ENCODE measurements at regions not wholly inside any gene's neighbourhood (a gene's known extent, or its start where the extent isn't known, plus 50 kb on each side); places are given as distances from the start of the nearest gene placed in this dataset.

- TF ChIP-seq ZNF462 (CRISPR knock-in tag; IDR thresholded peaks at IDR 0.05) (no peak), CTCF (conservative IDR thresholded peaks at IDR 0.05; ENCODE audit: low read depth in 2 of 2) (no peak), JUNB (IDR thresholded peaks at IDR 0.05; ENCODE audit: unreplicated experiment) (no peak), POLR2AphosphoS5 (IDR thresholded peaks at IDR 0.05; ENCODE audit: low read depth) (no peak), ZNF331 (CRISPR knock-in tag; IDR thresholded peaks at IDR 0.05; ENCODE audit: low read depth) (no peak), STAT1 (IDR thresholded peaks at IDR 0.05; ENCODE audit: unreplicated experiment) (no peak)
These were observed 73.8 kb downstream of the RPRM start (continued) for GRCh38 chr2:153404792-153405191.

- Histone ChIP-seq H3K4me2 (peak overlapping the region; percentile 72), H3K4me3 (peak overlapping the region; percentile 46), H3K9me2 (ENCODE audit: insufficient read depth) (no peaks in the 10 kb centered on the region), H3K27me3 (ENCODE audit: insufficient read depth) (no peaks in the 10 kb centered on the region), H2AFZ (no peak overlapping the region; the same call in 1 of the 2 replicates), H4K20me1 (replicated peaks; ENCODE audit: insufficient read depth) (no peaks in the 10 kb centered on the region), H3K79me2 (replicated peaks; ENCODE audit: insufficient read depth) (no peaks in the 10 kb centered on the region), H3F3A (replicated peaks; ENCODE audit: low read depth) (no peaks in the 10 kb centered on the region), H3K36me3 (ENCODE audit: insufficient read depth) (no peaks in the 10 kb centered on the region), H3K27ac (ENCODE audit: low read depth) (peak overlapping the region; percentile 70; the same call in 1 of the 2 replicates), H3K4me1 (ENCODE audit: insufficient read depth) (peaks cover 15% of the 10 kb centered on the region)
- ATAC-seq (peak; percentile 48; the same call in 2 of the 3 replicates), DNase-seq (ENCODE audit: low spot score) (no peak)
- H3K36me3 Mint-ChIP-seq (ENCODE audit: low read depth): no peaks in the 10 kb centered on the region; the same call in 2 of the 3 replicates
- peaks cover 17% of the 10 kb centered on the region for H3K4me1 Mint-ChIP-seq
- H3K4me3 Mint-ChIP-seq: peak overlapping the region; percentile 53
- H3K9me3 Mint-ChIP-seq: peaks cover 14% of the 10 kb centered on the region; the same call in 2 of the 3 replicates
- peak overlapping the region; percentile 50 for H3K27ac Mint-ChIP-seq
- H3K27me3 Mint-ChIP-seq (ENCODE audit: insufficient read depth, low read depth, poor library complexity): no peaks in the 10 kb centered on the region
- no peak for TF ChIP-seq ZNF114 (CRISPR knock-in tag; IDR thresholded peaks at IDR 0.05)
- TF ChIP-seq CTCF (conservative IDR thresholded peaks at IDR 0.05; ENCODE audit: low read depth in 2 of 2): no peak
- no peak for TF ChIP-seq CREB1 (CRISPR knock-in tag; IDR thresholded peaks at IDR 0.05; ENCODE audit: low read depth)
- TF ChIP-seq STAT1 (IDR thresholded peaks at IDR 0.05; ENCODE audit: unreplicated experiment): no peak
- no peak for TF ChIP-seq JUNB (IDR thresholded peaks at IDR 0.05; ENCODE audit: unreplicated experiment)
These were observed 74.6 kb downstream of the RPRM start for GRCh38 chr2:153403940-153404339.

Data from GM23338 (cell line).